Tibial nerve (tissue), 4 donors: ENCODE measurements at regions not wholly inside any gene's neighbourhood (a gene's known extent, or its start where the extent isn't known, plus 50 kb on each side); places are given as distances from the start of the nearest gene placed in this dataset.

Source experiments
- DNase-seq, 2 donors: peaks; one replicate each; pipeline ENCODE4 v3.0.0-alpha.2; 2019; ENCODE audit warnings: low spot score in 2 of 2
- H3K27ac ChIP-seq, 4 donors: fragments of 200-600 bp; sonication (generic) in 3 of 4; one replicate each; pipeline ENCODE4 v1.5.1; 2017 to 2019; ENCODE audit warnings: mild to moderate bottlenecking in 1 of 4
- H3K27me3 ChIP-seq, 2 donors: fragments of 200-600 bp; sonication (generic) in 1 of 2; one replicate each; pipeline versions ENCODE4 v1.5.1 to v1.6.0; 2017 to 2019
- H3K36me3 ChIP-seq, 3 donors: fragments of 200-600 bp; sonication (generic); one replicate each; pipeline ENCODE4 v1.5.1; 2018 to 2019
- H3K4me1 ChIP-seq, 4 donors: fragments of 200-600 bp; sonication (generic) in 3 of 4; one replicate each; pipeline ENCODE4 v1.5.1; 2017 to 2019
- H3K4me3 ChIP-seq, 4 donors: fragments of 200-600 bp; sonication (generic) in 3 of 4; one replicate each; pipeline ENCODE4 v1.5.1; 2017 to 2019; ENCODE audit warnings: mild to moderate bottlenecking in 1 of 4, moderate library complexity in 1 of 4
- H3K9me3 ChIP-seq, 4 donors: fragments of 200-600 bp; sonication (generic) in 3 of 4; one replicate each; pipeline ENCODE4 v1.5.1; 2017 to 2019
- CTCF ChIP-seq, 5 experiments: fragments of 200-600 bp in 3 of 5; fragments of 450-650 bp in 2 of 5; sonication (generic) in 3 of 5; IDR thresholded peaks; one replicate each; pipeline ENCODE4 v1.5.1; 2016 to 2019; ENCODE audit warnings: antibody characterized with exemption in 5 of 5, mild to moderate bottlenecking in 3 of 5, moderate library complexity in 2 of 5
- EP300 ChIP-seq, 2 donors: sonication (generic); formaldehyde crosslinking; IDR thresholded peaks; one replicate each; pipeline ENCODE4 v1.6.1; 2017; ENCODE audit warnings: antibody characterized with exemption in 2 of 2, mild to moderate bottlenecking in 1 of 2
- POLR2A ChIP-seq, 2 donors: fragments of 450-650 bp; IDR thresholded peaks; one replicate each; pipeline ENCODE4 v1.6.1; 2017; ENCODE audit warnings: antibody characterized with exemption in 2 of 2, mild to moderate bottlenecking in 2 of 2, moderate library complexity in 2 of 2
- WGBS, 2 donors: methylation state at CpG; one replicate each; pipeline ENCODE4 v1.1.5; 2018; 5-methylcytosine and 5-hydroxymethylcytosine counted together

- Histone ChIP-seq H3K27ac (no peak overlapping the region), H3K36me3 (no peaks in the 10 kb centered on the region), H3K9me3 (no peaks in the 10 kb centered on the region), H3K4me3 (no peak overlapping the region), H3K4me1 (no peaks in the 10 kb centered on the region), H3K27me3 (no peaks in the 10 kb centered on the region)
- 76 to 78% methylated on average over 2 of the region's 2 CpGs for WGBS, 2 donors
- TF ChIP-seq CTCF (IDR thresholded peaks at IDR 0.05), result no peak
- no peak for TF ChIP-seq POLR2A (IDR thresholded peaks at IDR 0.05)
- no peak for TF ChIP-seq EP300 (IDR thresholded peaks at IDR 0.05)
- DNase-seq, result no peak
These were observed 668.3 kb downstream of the IRS1 start for GRCh38 chr2:226131299-226131784.

GRCh38 chr2:226130192-226130591 lies 669.4 kb downstream of the IRS1 start:
- Histone ChIP-seq H3K36me3 (no peaks in the 10 kb centered on the region), H3K27ac (no peak overlapping the region), H3K4me1 (peaks cover 0 to 2% (median 0%) of the 10 kb centered on the region in 4 donors), H3K4me3 (no peak overlapping the region), H3K27me3 (no peaks in the 10 kb centered on the region), H3K9me3 (no peaks in the 10 kb centered on the region)
- no peak for DNase-seq
- 60 to 63% methylated on average over 2 of the region's 2 CpGs for WGBS, 2 donors
- TF ChIP-seq EP300 (IDR thresholded peaks at IDR 0.05) (no peak), POLR2A (IDR thresholded peaks at IDR 0.05) (no peak), CTCF (IDR thresholded peaks at IDR 0.05) (no peak)

GRCh38 chr2:226127682-226128081 lies 671.9 kb downstream of the IRS1 start:
- H3K27ac ChIP-seq, result no peak overlapping the region
- peaks cover 0 to 26% (median 4%) of the 10 kb centered on the region in 4 donors for H3K4me1 ChIP-seq
- TF ChIP-seq EP300 (IDR thresholded peaks at IDR 0.05) (no peak), POLR2A (IDR thresholded peaks at IDR 0.05) (no peak), CTCF (IDR thresholded peaks at IDR 0.05) (no peak)
- H3K4me3 ChIP-seq, result no peak overlapping the region
- no peak for DNase-seq
- H3K36me3 ChIP-seq, result no peaks in the 10 kb centered on the region
- H3K27me3 ChIP-seq, result no peaks in the 10 kb centered on the region
- H3K9me3 ChIP-seq, result no peaks in the 10 kb centered on the region
- 96 to 98% methylated on average over 1 of the region's 1 CpG for WGBS, 2 donors

DNA sequence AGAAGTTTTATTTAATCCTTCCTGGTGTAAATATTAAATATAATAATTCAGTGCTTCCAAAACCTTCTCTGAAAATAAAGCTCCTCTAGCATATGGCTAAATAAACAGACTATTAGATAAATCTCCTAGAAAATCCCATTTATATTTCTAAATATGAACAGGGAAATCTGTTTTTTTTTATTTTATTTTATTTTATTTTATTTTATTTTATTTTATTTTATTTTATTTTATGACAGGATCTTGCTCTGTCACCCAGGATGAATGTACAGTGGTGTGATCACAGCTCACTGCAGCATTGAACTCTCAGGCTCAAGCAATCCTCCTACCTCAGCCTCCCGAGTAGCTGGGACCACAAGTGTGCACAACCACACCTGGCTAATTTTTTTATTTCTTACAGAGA lies 673.5 kb downstream of the IRS1 start:
- Histone ChIP-seq H3K36me3 (no peaks in the 10 kb centered on the region), H3K4me3 (no peak overlapping the region), H3K27ac (no peak overlapping the region), H3K4me1 (peaks cover 0 to 33% (median 8%) of the 10 kb centered on the region in 4 donors), H3K9me3 (no peaks in the 10 kb centered on the region), H3K27me3 (no peaks in the 10 kb centered on the region)
- TF ChIP-seq CTCF (IDR thresholded peaks at IDR 0.05), result no peak
- WGBS, 2 donors, result 97% methylated on average over 1 of the region's 1 CpG
- no peak for DNase-seq

- H3K27ac ChIP-seq, result peak overlapping the region in 1 of 4 donors; percentile 30
- TF ChIP-seq POLR2A (IDR thresholded peaks at IDR 0.05) (no peak), EP300 (IDR thresholded peaks at IDR 0.05) (no peak), CTCF (IDR thresholded peaks at IDR 0.05) (no peak)
These were observed 674.3 kb downstream of the IRS1 start for GRCh38 chr2:226125176-226125883.

More at GRCh38 chr2:226125176-226125883, 674.3 kb downstream of the IRS1 start:
- DNase-seq, result no peak
- no peaks in the 10 kb centered on the region for H3K27me3 ChIP-seq
- WGBS, 2 donors, result 63 to 72% methylated on average over 7 of the region's 7 CpGs
- peaks cover 0 to 36% (median 10%) of the 10 kb centered on the region in 4 donors for H3K4me1 ChIP-seq
- H3K4me3 ChIP-seq, result no peak overlapping the region
- H3K36me3 ChIP-seq, result no peaks in the 10 kb centered on the region
- H3K9me3 ChIP-seq, result no peaks in the 10 kb centered on the region
